ENCODE measurements at regions not wholly inside any gene's neighbourhood (a gene's known extent, or its start where the extent isn't known, plus 50 kb on each side); places are given as distances from the start of the nearest gene placed in this dataset.

DNA sequence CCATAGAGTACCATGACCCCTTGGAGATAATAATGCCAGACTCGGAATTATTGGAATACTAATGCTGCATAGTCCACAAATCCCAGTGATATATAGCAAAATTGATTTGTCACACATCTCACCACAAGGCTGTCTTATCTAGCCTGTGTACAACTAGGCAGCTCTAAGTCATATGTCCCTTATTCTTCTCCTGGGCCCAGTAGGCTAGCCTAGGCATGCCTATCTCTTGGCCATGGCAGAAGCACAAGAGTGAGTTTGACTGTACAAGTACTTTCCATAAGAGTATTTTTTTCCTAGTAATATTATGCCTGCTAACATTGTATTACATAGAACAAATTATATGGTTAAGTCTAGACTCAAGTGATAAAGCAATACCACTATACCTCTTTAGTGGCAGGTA, 1122.1 kb upstream of the SEL1L start:
- DNase-seq (ENCODE audit: low read depth in 1 of 2, low spot score in 1 of 2), result no peak
- Histone ChIP-seq H3K27me3 (ENCODE audit: insufficient read depth, poor library complexity, severe bottlenecking) (no peaks in the 10 kb centered on the region), H3K27ac (replicated peaks) (no peak overlapping the region), H3K4me3 (replicated peaks; ENCODE audit: insufficient read depth, low read length) (no peak overlapping the region)
- TF ChIP-seq POLR2AphosphoS5 (IDR thresholded peaks at IDR 0.05; ENCODE audit: low read depth) (no peak), SPI1 (IDR thresholded peaks at IDR 0.05; ENCODE audit: borderline replicate concordance, low read depth) (no peak), GABPA (IDR thresholded peaks at IDR 0.05; ENCODE audit: low read depth) (no peak)
- TF ChIP-seq, protein P1, sequence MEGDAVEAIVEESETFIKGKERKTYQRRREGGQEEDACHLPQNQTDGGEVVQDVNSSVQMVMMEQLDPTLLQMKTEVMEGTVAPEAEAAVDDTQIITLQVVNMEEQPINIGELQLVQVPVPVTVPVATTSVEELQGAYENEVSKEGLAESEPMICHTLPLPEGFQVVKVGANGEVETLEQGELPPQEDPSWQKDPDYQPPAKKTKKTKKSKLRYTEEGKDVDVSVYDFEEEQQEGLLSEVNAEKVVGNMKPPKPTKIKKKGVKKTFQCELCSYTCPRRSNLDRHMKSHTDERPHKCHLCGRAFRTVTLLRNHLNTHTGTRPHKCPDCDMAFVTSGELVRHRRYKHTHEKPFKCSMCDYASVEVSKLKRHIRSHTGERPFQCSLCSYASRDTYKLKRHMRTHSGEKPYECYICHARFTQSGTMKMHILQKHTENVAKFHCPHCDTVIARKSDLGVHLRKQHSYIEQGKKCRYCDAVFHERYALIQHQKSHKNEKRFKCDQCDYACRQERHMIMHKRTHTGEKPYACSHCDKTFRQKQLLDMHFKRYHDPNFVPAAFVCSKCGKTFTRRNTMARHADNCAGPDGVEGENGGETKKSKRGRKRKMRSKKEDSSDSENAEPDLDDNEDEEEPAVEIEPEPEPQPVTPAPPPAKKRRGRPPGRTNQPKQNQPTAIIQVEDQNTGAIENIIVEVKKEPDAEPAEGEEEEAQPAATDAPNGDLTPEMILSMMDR (IDR thresholded peaks at IDR 0.05; ENCODE audit: insufficient read depth, low read length), result no peak
- TF ChIP-seq, protein P2, sequence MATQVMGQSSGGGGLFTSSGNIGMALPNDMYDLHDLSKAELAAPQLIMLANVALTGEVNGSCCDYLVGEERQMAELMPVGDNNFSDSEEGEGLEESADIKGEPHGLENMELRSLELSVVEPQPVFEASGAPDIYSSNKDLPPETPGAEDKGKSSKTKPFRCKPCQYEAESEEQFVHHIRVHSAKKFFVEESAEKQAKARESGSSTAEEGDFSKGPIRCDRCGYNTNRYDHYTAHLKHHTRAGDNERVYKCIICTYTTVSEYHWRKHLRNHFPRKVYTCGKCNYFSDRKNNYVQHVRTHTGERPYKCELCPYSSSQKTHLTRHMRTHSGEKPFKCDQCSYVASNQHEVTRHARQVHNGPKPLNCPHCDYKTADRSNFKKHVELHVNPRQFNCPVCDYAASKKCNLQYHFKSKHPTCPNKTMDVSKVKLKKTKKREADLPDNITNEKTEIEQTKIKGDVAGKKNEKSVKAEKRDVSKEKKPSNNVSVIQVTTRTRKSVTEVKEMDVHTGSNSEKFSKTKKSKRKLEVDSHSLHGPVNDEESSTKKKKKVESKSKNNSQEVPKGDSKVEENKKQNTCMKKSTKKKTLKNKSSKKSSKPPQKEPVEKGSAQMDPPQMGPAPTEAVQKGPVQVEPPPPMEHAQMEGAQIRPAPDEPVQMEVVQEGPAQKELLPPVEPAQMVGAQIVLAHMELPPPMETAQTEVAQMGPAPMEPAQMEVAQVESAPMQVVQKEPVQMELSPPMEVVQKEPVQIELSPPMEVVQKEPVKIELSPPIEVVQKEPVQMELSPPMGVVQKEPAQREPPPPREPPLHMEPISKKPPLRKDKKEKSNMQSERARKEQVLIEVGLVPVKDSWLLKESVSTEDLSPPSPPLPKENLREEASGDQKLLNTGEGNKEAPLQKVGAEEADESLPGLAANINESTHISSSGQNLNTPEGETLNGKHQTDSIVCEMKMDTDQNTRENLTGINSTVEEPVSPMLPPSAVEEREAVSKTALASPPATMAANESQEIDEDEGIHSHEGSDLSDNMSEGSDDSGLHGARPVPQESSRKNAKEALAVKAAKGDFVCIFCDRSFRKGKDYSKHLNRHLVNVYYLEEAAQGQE (IDR thresholded peaks at IDR 0.05; ENCODE audit: insufficient replicate concordance, low read depth), result no peak

DNA sequence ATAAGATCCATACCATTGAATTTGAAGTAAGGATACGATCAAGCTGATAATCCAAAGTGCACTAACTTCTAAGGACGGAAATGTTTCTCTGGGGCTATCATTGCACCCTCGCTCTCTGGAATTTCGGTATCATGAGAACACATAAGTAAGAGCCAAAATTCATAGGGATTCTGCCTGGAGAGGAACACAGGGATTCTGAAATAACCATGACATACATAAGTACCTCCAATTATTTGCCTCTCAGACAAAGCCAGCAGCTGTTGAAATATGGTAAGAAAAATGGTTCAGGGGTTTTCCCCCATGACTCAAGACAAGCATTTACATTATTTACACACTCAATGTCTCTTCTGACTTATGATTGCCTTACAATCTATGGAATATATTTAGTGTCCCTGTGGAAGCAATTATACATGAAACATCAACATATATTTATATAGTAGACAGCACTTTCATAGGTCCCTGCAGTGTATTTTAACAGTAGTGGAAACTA, 1123.6 kb upstream of the SEL1L start:
- Histone ChIP-seq H3K27me3 (ENCODE audit: insufficient read depth, poor library complexity, severe bottlenecking) (no peaks in the 10 kb centered on the region), H3K4me3 (replicated peaks; ENCODE audit: insufficient read depth, low read length) (no peak overlapping the region), H3K27ac (replicated peaks) (no peak overlapping the region)
- TF ChIP-seq, protein P1 (IDR thresholded peaks at IDR 0.05; ENCODE audit: insufficient read depth, low read length), result no peak
- TF ChIP-seq, protein P2 (IDR thresholded peaks at IDR 0.05; ENCODE audit: insufficient replicate concordance, low read depth), result no peak
- TF ChIP-seq POLR2AphosphoS5 (IDR thresholded peaks at IDR 0.05; ENCODE audit: low read depth) (no peak), SPI1 (IDR thresholded peaks at IDR 0.05; ENCODE audit: borderline replicate concordance, low read depth) (no peak), GABPA (IDR thresholded peaks at IDR 0.05; ENCODE audit: low read depth) (no peak)
- DNase-seq (ENCODE audit: low read depth in 1 of 2, low spot score in 1 of 2), result no peak

DNA sequence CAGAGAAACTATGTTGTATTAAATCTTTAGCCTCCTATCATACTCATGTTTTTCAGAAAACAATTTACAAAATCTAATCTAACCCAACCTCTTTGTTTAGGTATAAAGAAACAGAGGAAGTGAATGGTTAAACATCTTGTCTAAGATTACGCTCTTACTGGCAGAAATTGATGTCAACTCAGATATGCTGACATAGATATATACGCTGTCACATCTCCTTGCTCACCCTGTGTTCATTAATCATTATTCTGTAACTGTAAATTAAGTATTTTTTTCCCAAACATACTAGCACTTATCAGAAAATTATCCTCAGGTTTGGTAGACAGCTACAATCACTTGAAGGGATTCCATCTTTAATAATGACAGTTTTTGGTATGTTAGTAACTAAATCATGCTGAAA, 1127.6 kb upstream of the SEL1L start:
- TF ChIP-seq POLR2AphosphoS5 (IDR thresholded peaks at IDR 0.05; ENCODE audit: low read depth), result no peak
- no peak for TF ChIP-seq GABPA (IDR thresholded peaks at IDR 0.05; ENCODE audit: low read depth)
- TF ChIP-seq, protein P2 (IDR thresholded peaks at IDR 0.05; ENCODE audit: insufficient replicate concordance, low read depth), result no peak
- no peak for TF ChIP-seq SPI1 (IDR thresholded peaks at IDR 0.05; ENCODE audit: borderline replicate concordance, low read depth)
- TF ChIP-seq, protein P1 (IDR thresholded peaks at IDR 0.05; ENCODE audit: insufficient read depth, low read length), result no peak
- Histone ChIP-seq H3K27ac (replicated peaks) (no peak overlapping the region), H3K4me3 (replicated peaks; ENCODE audit: insufficient read depth, low read length) (no peak overlapping the region), H3K27me3 (ENCODE audit: insufficient read depth, poor library complexity, severe bottlenecking) (no peaks in the 10 kb centered on the region)
- no peak for DNase-seq (ENCODE audit: low read depth in 1 of 2, low spot score in 1 of 2)
